ENCODE measurements at regions not wholly inside any gene's neighbourhood (a gene's known extent, or its start where the extent isn't known, plus 50 kb on each side); places are given as distances from the start of the nearest gene placed in this dataset.

GRCh38 chr22:44424359-44424682 is 73.7 kb downstream of the RTL6 start (continued):
- TF ChIP-seq, protein P1, sequence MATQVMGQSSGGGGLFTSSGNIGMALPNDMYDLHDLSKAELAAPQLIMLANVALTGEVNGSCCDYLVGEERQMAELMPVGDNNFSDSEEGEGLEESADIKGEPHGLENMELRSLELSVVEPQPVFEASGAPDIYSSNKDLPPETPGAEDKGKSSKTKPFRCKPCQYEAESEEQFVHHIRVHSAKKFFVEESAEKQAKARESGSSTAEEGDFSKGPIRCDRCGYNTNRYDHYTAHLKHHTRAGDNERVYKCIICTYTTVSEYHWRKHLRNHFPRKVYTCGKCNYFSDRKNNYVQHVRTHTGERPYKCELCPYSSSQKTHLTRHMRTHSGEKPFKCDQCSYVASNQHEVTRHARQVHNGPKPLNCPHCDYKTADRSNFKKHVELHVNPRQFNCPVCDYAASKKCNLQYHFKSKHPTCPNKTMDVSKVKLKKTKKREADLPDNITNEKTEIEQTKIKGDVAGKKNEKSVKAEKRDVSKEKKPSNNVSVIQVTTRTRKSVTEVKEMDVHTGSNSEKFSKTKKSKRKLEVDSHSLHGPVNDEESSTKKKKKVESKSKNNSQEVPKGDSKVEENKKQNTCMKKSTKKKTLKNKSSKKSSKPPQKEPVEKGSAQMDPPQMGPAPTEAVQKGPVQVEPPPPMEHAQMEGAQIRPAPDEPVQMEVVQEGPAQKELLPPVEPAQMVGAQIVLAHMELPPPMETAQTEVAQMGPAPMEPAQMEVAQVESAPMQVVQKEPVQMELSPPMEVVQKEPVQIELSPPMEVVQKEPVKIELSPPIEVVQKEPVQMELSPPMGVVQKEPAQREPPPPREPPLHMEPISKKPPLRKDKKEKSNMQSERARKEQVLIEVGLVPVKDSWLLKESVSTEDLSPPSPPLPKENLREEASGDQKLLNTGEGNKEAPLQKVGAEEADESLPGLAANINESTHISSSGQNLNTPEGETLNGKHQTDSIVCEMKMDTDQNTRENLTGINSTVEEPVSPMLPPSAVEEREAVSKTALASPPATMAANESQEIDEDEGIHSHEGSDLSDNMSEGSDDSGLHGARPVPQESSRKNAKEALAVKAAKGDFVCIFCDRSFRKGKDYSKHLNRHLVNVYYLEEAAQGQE (IDR thresholded peaks at IDR 0.05; ENCODE audit: low read depth) = no peak

DNA sequence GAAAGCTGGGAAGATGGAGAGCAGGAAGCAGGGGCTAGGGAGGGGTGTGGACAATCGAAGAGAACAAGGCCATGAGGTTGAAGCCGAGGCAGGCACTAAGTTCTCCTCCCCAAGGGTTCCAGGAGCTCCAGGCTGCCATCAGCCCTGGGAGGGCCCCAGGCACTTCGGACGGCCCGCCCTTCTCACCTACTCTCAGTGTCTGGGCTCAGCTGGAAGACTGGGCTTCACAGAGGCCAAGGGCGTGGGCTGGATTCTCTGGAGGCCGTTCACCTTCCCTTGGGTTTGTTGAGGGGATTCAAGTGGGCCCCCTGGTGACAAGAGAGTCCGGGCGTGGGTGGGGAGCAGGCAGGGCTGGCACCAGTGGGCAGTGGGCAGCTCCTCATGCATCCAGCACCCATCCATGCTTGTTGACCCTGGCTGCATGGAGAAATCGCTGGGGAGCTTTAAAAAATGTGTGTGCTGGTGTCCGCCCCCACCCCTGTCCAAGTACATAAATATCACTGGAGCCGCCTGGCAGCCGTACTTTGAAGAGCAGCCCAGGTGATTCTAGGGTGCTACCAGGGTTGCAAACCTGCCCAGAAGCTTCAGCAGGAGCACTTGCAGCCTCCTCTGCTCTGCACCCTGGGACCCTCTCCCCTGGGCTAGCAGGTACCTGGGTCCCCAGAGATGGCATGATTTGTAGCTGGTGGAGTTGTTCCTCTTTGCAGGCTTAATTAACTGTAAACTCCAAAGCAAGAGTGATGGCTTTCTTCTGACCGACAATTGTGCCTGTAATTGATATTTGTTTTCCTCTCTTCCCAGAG is 74.3 kb downstream of the RTL6 start:
- Histone ChIP-seq H4K20me1 (ENCODE audit: insufficient read depth) (no peaks in the 10 kb centered on the region), H2AFZ (ENCODE audit: low read depth, low read length, poor library complexity, severe bottlenecking) (no peak overlapping the region), H3K4me3 (replicated peaks in 1 of 2; ENCODE audit: low read depth in 1 of 2, low read length in 2 of 2) (no peak overlapping the region), H3K27ac (ENCODE audit: low read depth, low read length) (no peak overlapping the region), H3K4me2 (ENCODE audit: low read length) (no peak overlapping the region), H3K36me3 (ENCODE audit: control insufficient read depth in 1 of 2, insufficient read depth in 2 of 2, low read length in 2 of 2) (no peaks in the 10 kb centered on the region), H3K9ac (ENCODE audit: low read length) (no peak overlapping the region), H3K27me3 (ENCODE audit: insufficient read depth, low read length) (peaks cover 20% of the 10 kb centered on the region; the same call in 1 of the 2 replicates), H3K9me3 (ENCODE audit: control insufficient read depth in 1 of 2, insufficient read depth in 1 of 2, low read depth in 1 of 2, low read length in 2 of 2) (peaks cover 0 to 5% of the 10 kb centered on the region in 2 experiments; a peak in 2 of 4 replicates), H3K4me1 (ENCODE audit: control insufficient read depth in 1 of 2, insufficient read depth in 2 of 2, low read length in 2 of 2) (no peaks in the 10 kb centered on the region), H3K9me2 (ENCODE audit: insufficient read depth) (no peaks in the 10 kb centered on the region), H3K79me2 (ENCODE audit: insufficient read depth, low read length) (no peaks in the 10 kb centered on the region)
- intact Hi-C loops (cut with micrococcal nuclease) = no loop called here
- TF ChIP-seq SRF (IDR thresholded peaks at IDR 0.05; ENCODE audit: low read depth) (no peak), YY1 (IDR thresholded peaks at IDR 0.05; ENCODE audit: extremely low read depth, insufficient replicate concordance, low read depth, low read length) (no peak), POLR2AphosphoS5 (IDR thresholded peaks at IDR 0.05; ENCODE audit: low read depth, low read length) (no peak), SP1 (IDR thresholded peaks at IDR 0.05; ENCODE audit: low read depth) (no peak), SIN3A (IDR thresholded peaks at IDR 0.05; ENCODE audit: low read depth) (no peak)
- TF ChIP-seq, protein P2, sequence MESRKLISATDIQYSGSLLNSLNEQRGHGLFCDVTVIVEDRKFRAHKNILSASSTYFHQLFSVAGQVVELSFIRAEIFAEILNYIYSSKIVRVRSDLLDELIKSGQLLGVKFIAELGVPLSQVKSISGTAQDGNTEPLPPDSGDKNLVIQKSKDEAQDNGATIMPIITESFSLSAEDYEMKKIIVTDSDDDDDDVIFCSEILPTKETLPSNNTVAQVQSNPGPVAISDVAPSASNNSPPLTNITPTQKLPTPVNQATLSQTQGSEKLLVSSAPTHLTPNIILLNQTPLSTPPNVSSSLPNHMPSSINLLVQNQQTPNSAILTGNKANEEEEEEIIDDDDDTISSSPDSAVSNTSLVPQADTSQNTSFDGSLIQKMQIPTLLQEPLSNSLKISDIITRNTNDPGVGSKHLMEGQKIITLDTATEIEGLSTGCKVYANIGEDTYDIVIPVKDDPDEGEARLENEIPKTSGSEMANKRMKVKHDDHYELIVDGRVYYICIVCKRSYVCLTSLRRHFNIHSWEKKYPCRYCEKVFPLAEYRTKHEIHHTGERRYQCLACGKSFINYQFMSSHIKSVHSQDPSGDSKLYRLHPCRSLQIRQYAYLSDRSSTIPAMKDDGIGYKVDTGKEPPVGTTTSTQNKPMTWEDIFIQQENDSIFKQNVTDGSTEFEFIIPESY (IDR thresholded peaks at IDR 0.05; ENCODE audit: extremely low read depth, insufficient replicate concordance, low read length) = no peak
- TF ChIP-seq, protein P3, sequence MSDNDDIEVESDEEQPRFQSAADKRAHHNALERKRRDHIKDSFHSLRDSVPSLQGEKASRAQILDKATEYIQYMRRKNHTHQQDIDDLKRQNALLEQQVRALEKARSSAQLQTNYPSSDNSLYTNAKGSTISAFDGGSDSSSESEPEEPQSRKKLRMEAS (IDR thresholded peaks at IDR 0.05) = no peak
- BruUV-seq (replicated peaks) = no TSS peak
- no peak for DNase-seq (ENCODE audit: low read depth, low spot score)
- POLR2A ChIA-PET = no interaction called here
- RAD21 ChIA-PET (ENCODE audit: low non-redundant PET in 1 of 2, low total read pairs in 2 of 2, uncharacterized antibody in 2 of 2, unreplicated experiment in 2 of 2) = no interaction called here
- ATAC-seq = no peak
- CTCF ChIA-PET = no interaction called here

Measured in HCT116 (cell line).